ENCODE measurements at regions not wholly inside any gene's neighbourhood (a gene's known extent, or its start where the extent isn't known, plus 50 kb on each side); places are given as distances from the start of the nearest gene placed in this dataset.

DNA sequence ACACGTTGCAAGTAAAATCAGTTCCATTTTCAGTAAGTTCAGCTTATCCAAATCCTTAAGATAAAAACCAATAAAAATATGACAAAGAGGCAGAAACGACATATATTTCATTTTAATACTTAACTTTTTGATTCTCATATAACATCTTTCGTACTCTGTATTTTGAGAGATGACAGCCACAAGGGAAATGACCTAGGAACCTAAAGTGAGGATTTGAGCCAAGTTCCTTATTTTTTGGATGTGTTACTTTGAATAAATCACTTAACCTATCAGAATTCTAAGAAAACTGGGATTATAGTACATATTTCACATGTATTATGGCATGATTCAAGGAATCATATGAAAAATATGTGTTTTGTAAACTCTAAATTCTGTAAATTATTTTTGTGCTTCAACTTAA lies 143.6 kb upstream of the TRPC6 start:
- H3K4me3 Mint-ChIP-seq = no peak overlapping the region
- no peaks in the 10 kb centered on the region for H3K36me3 Mint-ChIP-seq
- Histone ChIP-seq H4K20me1 (ENCODE audit: low read depth) (no peaks in the 10 kb centered on the region), H3K9me3 (ENCODE audit: low read depth) (no peaks in the 10 kb centered on the region), H3K4me3 (no peak overlapping the region), H3K4me1 (no peaks in the 10 kb centered on the region), H3K79me2 (ENCODE audit: low read depth) (no peaks in the 10 kb centered on the region), H3K27ac (no peak overlapping the region), H3K4me2 (no peak overlapping the region), H2AFZ (replicated peaks) (no peak overlapping the region), H3K27me3 (no peaks in the 10 kb centered on the region), H3F3A (ENCODE audit: low read depth) (no peaks in the 10 kb centered on the region), H3K36me3 (no peaks in the 10 kb centered on the region), H3K9ac (no peak overlapping the region)
- no peak for DNase-seq (ENCODE audit: low spot score)
- H3K4me1 Mint-ChIP-seq = no peaks in the 10 kb centered on the region
- no peaks in the 10 kb centered on the region for H3K9me3 Mint-ChIP-seq
- no peak overlapping the region for H3K27ac Mint-ChIP-seq
- no peaks in the 10 kb centered on the region for H3K27me3 Mint-ChIP-seq (ENCODE audit: insufficient read depth, low read depth)
- no peak for TF ChIP-seq EZH2 (IDR thresholded peaks at IDR 0.05)
- TF ChIP-seq EZH2phosphoT487 (IDR thresholded peaks at IDR 0.05) = no peak

DNA sequence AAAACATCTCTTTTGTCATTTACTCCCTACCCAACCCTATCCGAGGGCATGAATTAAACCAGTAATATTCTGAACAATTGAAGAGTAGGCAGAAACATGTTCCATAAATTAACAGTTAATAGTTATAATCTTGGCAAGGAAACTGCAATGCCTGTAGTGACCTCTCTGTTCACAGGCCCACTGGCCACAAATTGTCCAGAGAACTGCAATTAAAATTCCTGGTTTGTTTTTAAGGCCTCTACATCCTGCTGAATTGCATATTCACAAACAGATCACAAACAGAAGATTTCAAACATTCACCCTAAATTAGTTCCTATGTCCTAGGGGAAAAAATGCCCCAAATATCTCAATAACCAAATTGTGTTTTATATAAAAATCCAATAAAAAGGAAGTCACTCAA lies 143.2 kb upstream of the TRPC6 start:
- H3K27ac ChIP-seq = no peak overlapping the region
- H3K9me3 ChIP-seq (ENCODE audit: low read depth) = no peaks in the 10 kb centered on the region
- H3K27ac Mint-ChIP-seq = no peak overlapping the region
- H3K79me2 ChIP-seq (ENCODE audit: low read depth) = no peaks in the 10 kb centered on the region
- no peaks in the 10 kb centered on the region for H3K4me1 ChIP-seq
- no peak overlapping the region for H3K4me3 Mint-ChIP-seq
- no peak overlapping the region for H2AFZ ChIP-seq (replicated peaks)
- H3K27me3 ChIP-seq = no peaks in the 10 kb centered on the region
- DNase-seq (ENCODE audit: low spot score) = no peak
- no peaks in the 10 kb centered on the region for H4K20me1 ChIP-seq (ENCODE audit: low read depth)
- H3K36me3 Mint-ChIP-seq = no peaks in the 10 kb centered on the region
- no peaks in the 10 kb centered on the region for H3F3A ChIP-seq (ENCODE audit: low read depth)
- H3K4me1 Mint-ChIP-seq = no peaks in the 10 kb centered on the region
- no peak overlapping the region for H3K4me2 ChIP-seq
- H3K36me3 ChIP-seq = no peaks in the 10 kb centered on the region
- H3K9ac ChIP-seq = no peak overlapping the region
- TF ChIP-seq EZH2 (IDR thresholded peaks at IDR 0.05) (no peak), EZH2phosphoT487 (IDR thresholded peaks at IDR 0.05) (no peak)
- TF ChIP-seq, protein P1, sequence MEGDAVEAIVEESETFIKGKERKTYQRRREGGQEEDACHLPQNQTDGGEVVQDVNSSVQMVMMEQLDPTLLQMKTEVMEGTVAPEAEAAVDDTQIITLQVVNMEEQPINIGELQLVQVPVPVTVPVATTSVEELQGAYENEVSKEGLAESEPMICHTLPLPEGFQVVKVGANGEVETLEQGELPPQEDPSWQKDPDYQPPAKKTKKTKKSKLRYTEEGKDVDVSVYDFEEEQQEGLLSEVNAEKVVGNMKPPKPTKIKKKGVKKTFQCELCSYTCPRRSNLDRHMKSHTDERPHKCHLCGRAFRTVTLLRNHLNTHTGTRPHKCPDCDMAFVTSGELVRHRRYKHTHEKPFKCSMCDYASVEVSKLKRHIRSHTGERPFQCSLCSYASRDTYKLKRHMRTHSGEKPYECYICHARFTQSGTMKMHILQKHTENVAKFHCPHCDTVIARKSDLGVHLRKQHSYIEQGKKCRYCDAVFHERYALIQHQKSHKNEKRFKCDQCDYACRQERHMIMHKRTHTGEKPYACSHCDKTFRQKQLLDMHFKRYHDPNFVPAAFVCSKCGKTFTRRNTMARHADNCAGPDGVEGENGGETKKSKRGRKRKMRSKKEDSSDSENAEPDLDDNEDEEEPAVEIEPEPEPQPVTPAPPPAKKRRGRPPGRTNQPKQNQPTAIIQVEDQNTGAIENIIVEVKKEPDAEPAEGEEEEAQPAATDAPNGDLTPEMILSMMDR (IDR thresholded peaks at IDR 0.05) = no peak
- H3K9me3 Mint-ChIP-seq = no peaks in the 10 kb centered on the region
- H3K4me3 ChIP-seq = no peak overlapping the region
- no peaks in the 10 kb centered on the region for H3K27me3 Mint-ChIP-seq (ENCODE audit: insufficient read depth, low read depth)

DNA sequence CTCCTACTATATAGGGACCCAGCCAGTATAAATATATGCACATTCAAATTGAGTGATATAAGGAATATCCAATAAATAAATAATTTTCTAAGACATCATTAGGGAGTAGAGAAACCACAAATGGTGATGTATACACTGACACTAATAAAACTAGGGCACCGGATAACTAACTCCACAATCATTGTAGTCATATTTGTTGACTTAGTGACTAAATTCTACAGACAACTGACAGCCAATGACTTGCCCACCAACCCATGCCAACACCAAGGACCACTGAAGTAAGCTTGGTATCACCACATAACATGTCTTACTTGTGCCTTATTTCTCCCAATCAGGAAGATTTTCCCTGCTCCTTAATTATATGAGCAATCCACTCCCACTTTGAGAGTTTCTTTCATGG lies 139.6 kb upstream of the TRPC6 start:
- no peaks in the 10 kb centered on the region for H3K79me2 ChIP-seq (ENCODE audit: low read depth)
- H3K27me3 Mint-ChIP-seq (ENCODE audit: insufficient read depth, low read depth) = no peaks in the 10 kb centered on the region
- no peak for DNase-seq (ENCODE audit: low spot score)
- no peaks in the 10 kb centered on the region for H3K27me3 ChIP-seq
- H3K36me3 ChIP-seq = no peaks in the 10 kb centered on the region
- H3K9me3 ChIP-seq (ENCODE audit: low read depth) = no peaks in the 10 kb centered on the region
- no peaks in the 10 kb centered on the region for H4K20me1 ChIP-seq (ENCODE audit: low read depth)
- H3K4me1 ChIP-seq = no peaks in the 10 kb centered on the region
- H3K9me3 Mint-ChIP-seq = no peaks in the 10 kb centered on the region
- no peak overlapping the region for H2AFZ ChIP-seq (replicated peaks)
- TF ChIP-seq EZH2 (IDR thresholded peaks at IDR 0.05) = no peak
- TF ChIP-seq, protein P1 (IDR thresholded peaks at IDR 0.05) = no peak
- TF ChIP-seq EZH2phosphoT487 (IDR thresholded peaks at IDR 0.05) = no peak
- no peaks in the 10 kb centered on the region for H3F3A ChIP-seq (ENCODE audit: low read depth)
- no peaks in the 10 kb centered on the region for H3K4me1 Mint-ChIP-seq
- H3K27ac Mint-ChIP-seq = no peak overlapping the region
- no peaks in the 10 kb centered on the region for H3K36me3 Mint-ChIP-seq
- H3K4me3 ChIP-seq = no peak overlapping the region
- no peak overlapping the region for H3K27ac ChIP-seq
- H3K4me2 ChIP-seq = no peak overlapping the region
- H3K4me3 Mint-ChIP-seq = no peak overlapping the region
- no peak overlapping the region for H3K9ac ChIP-seq

DNA sequence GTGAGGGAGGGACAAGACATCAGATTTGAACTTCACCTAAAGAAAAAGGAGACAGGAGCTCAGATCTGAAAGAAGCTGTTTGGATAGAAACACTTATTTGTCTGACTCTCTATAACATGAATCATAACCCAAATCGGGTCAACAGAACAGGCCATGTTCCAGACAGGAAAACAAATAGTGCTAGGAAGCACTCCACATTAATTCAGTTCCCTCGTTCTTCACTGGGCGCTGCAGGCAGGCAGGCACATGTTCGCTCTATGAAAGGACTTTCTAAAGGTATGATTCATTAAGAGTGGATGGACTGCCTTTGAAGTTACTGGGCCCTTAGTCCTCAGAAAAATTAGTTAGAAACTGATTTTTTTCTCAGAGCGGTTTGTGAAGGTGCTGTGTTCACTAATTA lies 137.5 kb upstream of the TRPC6 start:
- no peak overlapping the region for H3K27ac ChIP-seq
- no peaks in the 10 kb centered on the region for H3K9me3 ChIP-seq (ENCODE audit: low read depth)
- no peaks in the 10 kb centered on the region for H3K79me2 ChIP-seq (ENCODE audit: low read depth)
- no peak for TF ChIP-seq EZH2 (IDR thresholded peaks at IDR 0.05)
- TF ChIP-seq, protein P1 (IDR thresholded peaks at IDR 0.05) = no peak
- TF ChIP-seq EZH2phosphoT487 (IDR thresholded peaks at IDR 0.05) = no peak
- Mint-ChIP-seq H3K27ac (no peak overlapping the region), H3K4me1 (no peaks in the 10 kb centered on the region), H3K4me3 (no peak overlapping the region), H3K27me3 (ENCODE audit: insufficient read depth, low read depth) (no peaks in the 10 kb centered on the region), H3K9me3 (no peaks in the 10 kb centered on the region), H3K36me3 (no peaks in the 10 kb centered on the region)
- H3K9ac ChIP-seq = no peak overlapping the region
- no peak overlapping the region for H3K4me3 ChIP-seq
- no peaks in the 10 kb centered on the region for H4K20me1 ChIP-seq (ENCODE audit: low read depth)
- H3K4me2 ChIP-seq = no peak overlapping the region
- no peaks in the 10 kb centered on the region for H3K27me3 ChIP-seq
- no peaks in the 10 kb centered on the region for H3F3A ChIP-seq (ENCODE audit: low read depth)
- no peaks in the 10 kb centered on the region for H3K36me3 ChIP-seq
- no peak for DNase-seq (ENCODE audit: low spot score)
- no peak overlapping the region for H2AFZ ChIP-seq (replicated peaks)
- no peaks in the 10 kb centered on the region for H3K4me1 ChIP-seq
